Endothelial cell of umbilical vein (primary cell): ENCODE measurements at regions not wholly inside any gene's neighbourhood (a gene's known extent, or its start where the extent isn't known, plus 50 kb on each side); places are given as distances from the start of the nearest gene placed in this dataset.

Experiments
- BruUV-seq: library from RNA; stranded (reverse); fragments of 400-500 nt; replicated peaks from 2 replicates; lab custom pipeline; 2021; lab: Mats Ljungman, UMichigan
- CTCF ChIA-PET: fragments of 300-600, 350-600 bp; sonication (Branson Sonifier 250); formaldehyde crosslinking; loops from one replicate; lab custom pipeline; 2021; ENCODE audit warnings: antibody characterized with exemption, inconsistent platforms; lab: Charles Lee
- POLR2A ChIA-PET: fragments of 300-600, 350-600 bp; sonication (Branson Sonifier 250); formaldehyde crosslinking; loops from one replicate; lab custom pipeline; 2021; ENCODE audit warnings: antibody characterized with exemption, inconsistent platforms; lab: Charles Lee
- DNase-seq: peaks from one replicate; pipeline ENCODE4 v3.0.0-alpha.2; 2011; ENCODE audit warnings: low read depth, low spot score
- FAIRE-seq: peaks from 2 replicates; lab custom pipeline; 2011; peaks lifted over from hg19 to GRCh38; lab: Jason Lieb, UNC
- H2AFZ ChIP-seq: 2 replicates; pipeline ENCODE4 v1.6.0; 2012; ENCODE audit warnings: low read depth, low read length, control low read depth, inconsistent platforms
- H3K27ac ChIP-seq: 2 replicates; pipeline ENCODE4 v1.5.1; 2011; ENCODE audit warnings: low read depth, mild to moderate bottlenecking, control low read depth, low read length, moderate library complexity; ENCODE audit not compliant: insufficient read depth
- H3K27me3 ChIP-seq, 2 experiments: 2 replicates each; pipeline versions ENCODE4 v1.6.0 to v1.6.1; 2011; ENCODE audit warnings: low read length in 2 of 2, mixed read lengths in 1 of 2; ENCODE audit not compliant: control insufficient read depth in 2 of 2, insufficient read depth in 2 of 2
- H3K36me3 ChIP-seq, 2 experiments: 2 replicates in 1 of 2; 3 replicates in 1 of 2; pipeline ENCODE4 v1.5.1; 2011; ENCODE audit warnings: low read length in 2 of 2, mild to moderate bottlenecking in 1 of 2, moderate library complexity in 1 of 2; ENCODE audit not compliant: control insufficient read depth in 2 of 2, insufficient read depth in 2 of 2; ENCODE audit errors: extremely low read depth in 1 of 2
- H3K4me1 ChIP-seq: 3 replicates; pipeline ENCODE4 v1.5.1; 2011; ENCODE audit warnings: mild to moderate bottlenecking, low read length; ENCODE audit not compliant: control insufficient read depth, insufficient read depth; ENCODE audit errors: extremely low read depth
- H3K4me2 ChIP-seq: 2 replicates; pipeline ENCODE4 v1.6.1; 2011; ENCODE audit warnings: low read length, control low read depth, mixed read lengths; ENCODE audit not compliant: insufficient read depth
- H3K4me3 ChIP-seq, 3 experiments: fragments of 200-600 bp in 1 of 3; sonication (generic), shearing (Covaris generic) in 1 of 3; replicated peaks in 1 of 3; 2 replicates each; pipeline ENCODE4 v1.5.1; 2011 to 2016; ENCODE audit warnings: control low read depth in 3 of 3, low read length in 3 of 3, mild to moderate bottlenecking in 2 of 3, inconsistent platforms in 1 of 3, low read depth in 1 of 3, moderate library complexity in 1 of 3; ENCODE audit not compliant: insufficient read depth in 1 of 3
- H3K79me2 ChIP-seq: 2 replicates; pipeline ENCODE4 v1.6.0; 2012; ENCODE audit warnings: low read length, inconsistent platforms; ENCODE audit not compliant: control insufficient read depth, insufficient read depth
- H3K9ac ChIP-seq: replicated peaks from 2 replicates; pipeline ENCODE3; 2011; ENCODE audit warnings: low read length, control low read depth; ENCODE audit not compliant: insufficient read depth; ENCODE audit errors: extremely low read depth
- H3K9me1 ChIP-seq: replicated peaks from 3 replicates; pipeline ENCODE4 v1.6.0; 2011; ENCODE audit warnings: mild to moderate bottlenecking, low read length; ENCODE audit not compliant: control insufficient read depth, insufficient read depth; ENCODE audit errors: extremely low read depth
- H3K9me3 ChIP-seq: replicated peaks from 2 replicates; pipeline ENCODE4 v1.5.1; 2012; ENCODE audit warnings: low read length, inconsistent platforms; ENCODE audit not compliant: control insufficient read depth, insufficient read depth
- H4K20me1 ChIP-seq: replicated peaks from 2 replicates; pipeline ENCODE3; 2011; ENCODE audit warnings: mild to moderate bottlenecking, low read length; ENCODE audit not compliant: control insufficient read depth, insufficient read depth; ENCODE audit errors: extremely low read depth
- CTCF ChIP-seq, 2 donors: IDR thresholded peaks; 1 replicate in 1 of 2; 2 replicates in 1 of 2; pipeline ENCODE4 v1.5.1; 2011; ENCODE audit warnings: low read length in 2 of 2, mild to moderate bottlenecking in 2 of 2, moderate library complexity in 2 of 2, control low read depth in 1 of 2, inconsistent platforms in 1 of 2, low read depth in 1 of 2; ENCODE audit not compliant: insufficient read depth in 1 of 2; ENCODE audit errors: extremely low read depth in 1 of 2
- EZH2 ChIP-seq: IDR thresholded peaks from 2 replicates; pipeline ENCODE4 v1.6.1; 2012; ENCODE audit warnings: borderline replicate concordance, low read depth, mild to moderate bottlenecking, moderate library complexity, low read length, inconsistent platforms; ENCODE audit not compliant: severe bottlenecking
- FOS ChIP-seq: IDR thresholded peaks from 2 replicates; pipeline ENCODE4 v1.6.1; 2011; ENCODE audit warnings: mild to moderate bottlenecking, low read length, moderate library complexity, borderline replicate concordance; ENCODE audit not compliant: insufficient read depth
- GATA2 ChIP-seq: IDR thresholded peaks from 2 replicates; pipeline ENCODE4 v1.7.0; 2011; ENCODE audit warnings: low read depth, mild to moderate bottlenecking, moderate library complexity, mixed read lengths, low read length; ENCODE audit not compliant: insufficient read length, insufficient read depth
- JUN ChIP-seq: IDR thresholded peaks from 2 replicates; pipeline ENCODE4 v1.6.1; 2011; ENCODE audit warnings: borderline replicate concordance, low read depth; ENCODE audit not compliant: insufficient read length, insufficient read depth
- MAX ChIP-seq: IDR thresholded peaks from 2 replicates; pipeline ENCODE4 v1.6.1; 2011; ENCODE audit not compliant: insufficient read depth, insufficient read length
- MYC ChIP-seq: IDR thresholded peaks from one replicate; pipeline ENCODE4 v1.6.1; 2011; ENCODE audit warnings: mild to moderate bottlenecking, low read depth, low read length
- POLR2A ChIP-seq: IDR thresholded peaks from 2 replicates; pipeline ENCODE4 v1.6.1; 2012; ENCODE audit warnings: low read depth, mild to moderate bottlenecking, control low read depth, low read length
- POLR2AphosphoS5 ChIP-seq: IDR thresholded peaks from 2 replicates; pipeline ENCODE4 v1.6.1; 2012; ENCODE audit warnings: low read depth, mild to moderate bottlenecking, control low read depth, low read length, moderate library complexity; ENCODE audit not compliant: insufficient read depth
- dilution Hi-C: fragments of 300-500 bp; cut with MboI; formaldehyde crosslinking; loops from one replicate; pipeline ENCODE4 v1.15.0; 2019; ENCODE audit warnings: low sequenced_read_pairs; ENCODE audit not compliant: extremely low pct_ligation_motif_present
- intact Hi-C: fragments of 100-400 bp; cut with micrococcal nuclease; formaldehyde crosslinking; loops from one replicate; pipeline ENCODE4 v1.10.0; 2022

DNA sequence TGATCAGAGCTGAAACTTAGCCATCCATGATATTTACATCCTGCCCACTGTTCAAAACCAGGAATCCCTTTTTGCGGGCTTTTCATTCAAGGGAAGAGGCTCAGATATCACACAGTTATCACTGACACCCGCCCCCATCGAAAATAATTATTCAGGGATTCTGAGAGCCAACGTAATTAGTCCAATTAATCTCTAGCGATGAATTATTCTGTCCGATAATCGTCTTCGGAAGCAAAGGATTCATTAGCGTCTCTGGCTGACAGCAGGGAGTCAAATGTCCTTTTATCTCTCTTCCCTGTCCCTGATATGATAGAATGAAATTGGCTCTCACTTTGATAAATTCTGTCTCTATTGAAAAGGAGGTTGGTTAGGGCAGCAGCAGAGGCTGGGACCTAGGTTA lies 140.4 kb upstream of the IPO9 start:
- POLR2A ChIA-PET = no interaction called here
- dilution Hi-C loops (no loop called here), intact Hi-C loops (no loop called here)
- BruUV-seq = no TSS peak
- Histone ChIP-seq H3K36me3 (no peaks in the 10 kb centered on the region), H3K27me3 (no peaks in the 10 kb centered on the region), H3K4me3 (no peak overlapping the region), H3K79me2 (peaks cover 67% of the 10 kb centered on the region), H3K27ac (no peak overlapping the region), H3K9ac (no peak overlapping the region), H3K4me2 (no peak overlapping the region), H3K4me1 (no peaks in the 10 kb centered on the region), H4K20me1 (peaks cover 3% of the 10 kb centered on the region), H2AFZ (no peak overlapping the region), H3K9me3 (no peaks in the 10 kb centered on the region), H3K9me1 (no peaks in the 10 kb centered on the region)
- DNase-seq (no peak), FAIRE-seq (peak; percentile 48)
- TF ChIP-seq POLR2AphosphoS5 (no peak), JUN (no peak), CTCF (IDR thresholded peaks at IDR 0.05; ENCODE audit: extremely low read depth in 1 of 2, insufficient read depth in 1 of 2, low read depth in 1 of 2, low read length in 2 of 2) (no peak), MYC (no peak), FOS (no peak), POLR2A (no peak), GATA2 (no peak), MAX (no peak), EZH2 (no peak)
- CTCF ChIA-PET = no interaction called here
